ENCODE measurements at regions not wholly inside any gene's neighbourhood (a gene's known extent, or its start where the extent isn't known, plus 50 kb on each side); places are given as distances from the start of the nearest gene placed in this dataset.
"Not testable (repeated sequence)": the region's sequence is repeated elsewhere in the genome, so short reads cannot be mapped to it uniquely, and the experiment has no call there.

GRCh38 chr11:134937193-134937592 lies 525.2 kb upstream of the B3GAT1 start:
- H3K4me3 Mint-ChIP-seq, H3K36me3 Mint-ChIP-seq, H3K27ac Mint-ChIP-seq, DNase-seq, H3K4me1 Mint-ChIP-seq, H3K9me3 Mint-ChIP-seq: not testable (repeated sequence)
- H3K27me3 Mint-ChIP-seq, result peaks cover 13% of the 10 kb centered on the region

GRCh38 chr11:134932761-134933160 lies 520.7 kb upstream of the B3GAT1 start:
- peaks cover 15% of the 10 kb centered on the region for H3K27me3 Mint-ChIP-seq
- no peak overlapping the region for H3K4me3 Mint-ChIP-seq
- H3K36me3 Mint-ChIP-seq, result no peaks in the 10 kb centered on the region
- no peak overlapping the region for H3K27ac Mint-ChIP-seq
- no peaks in the 10 kb centered on the region for H3K4me1 Mint-ChIP-seq
- DNase-seq, result no peak
- peaks cover 2% of the 10 kb centered on the region for H3K9me3 Mint-ChIP-seq

GRCh38 chr11:134925432-134925831 lies 513.4 kb upstream of the B3GAT1 start:
- Mint-ChIP-seq H3K4me3 (no peak overlapping the region), H3K27me3 (peaks cover 10% of the 10 kb centered on the region), H3K36me3 (no peaks in the 10 kb centered on the region), H3K27ac (no peak overlapping the region), H3K4me1 (no peaks in the 10 kb centered on the region), H3K9me3 (peaks cover 5% of the 10 kb centered on the region)
- no peak for DNase-seq

GRCh38 chr11:134923441-134923840 lies 511.4 kb upstream of the B3GAT1 start:
- no peaks in the 10 kb centered on the region for H3K4me1 Mint-ChIP-seq
- no peak for DNase-seq
- H3K27me3 Mint-ChIP-seq, result peaks cover 13% of the 10 kb centered on the region
- H3K27ac Mint-ChIP-seq, result no peak overlapping the region
- no peak overlapping the region for H3K4me3 Mint-ChIP-seq
- H3K9me3 Mint-ChIP-seq, result peaks cover 3% of the 10 kb centered on the region
- H3K36me3 Mint-ChIP-seq, result no peaks in the 10 kb centered on the region

- peaks cover 3% of the 10 kb centered on the region for H3K9me3 Mint-ChIP-seq
- no peak overlapping the region for H3K27ac Mint-ChIP-seq
- H3K27me3 Mint-ChIP-seq, result peaks cover 13% of the 10 kb centered on the region
- H3K36me3 Mint-ChIP-seq, result no peaks in the 10 kb centered on the region
- no peak for DNase-seq
- H3K4me3 Mint-ChIP-seq, result no peak overlapping the region
- no peaks in the 10 kb centered on the region for H3K4me1 Mint-ChIP-seq
Measured at GRCh38 chr11:134921938-134922337, 509.9 kb upstream of the B3GAT1 start.

- Mint-ChIP-seq H3K27ac (no peak overlapping the region), H3K36me3 (no peaks in the 10 kb centered on the region), H3K4me1 (no peaks in the 10 kb centered on the region), H3K27me3 (peaks cover 13% of the 10 kb centered on the region), H3K4me3 (no peak overlapping the region), H3K9me3 (peaks cover 1% of the 10 kb centered on the region)
- no peak for DNase-seq
Measured at GRCh38 chr11:134920851-134921608, 509.0 kb upstream of the B3GAT1 start.

- H3K27ac Mint-ChIP-seq, result no peak overlapping the region
- no peaks in the 10 kb centered on the region for H3K36me3 Mint-ChIP-seq
- no peak for DNase-seq
- H3K4me3 Mint-ChIP-seq, result no peak overlapping the region
- no peaks in the 10 kb centered on the region for H3K4me1 Mint-ChIP-seq
- peaks cover 8% of the 10 kb centered on the region for H3K27me3 Mint-ChIP-seq
- no peaks in the 10 kb centered on the region for H3K9me3 Mint-ChIP-seq
Measured at GRCh38 chr11:134916421-134917213, 504.6 kb upstream of the B3GAT1 start.

- H3K4me1 Mint-ChIP-seq, result no peaks in the 10 kb centered on the region
- DNase-seq, result no peak
- no peak overlapping the region for H3K27ac Mint-ChIP-seq
- no peaks in the 10 kb centered on the region for H3K36me3 Mint-ChIP-seq
- H3K27me3 Mint-ChIP-seq, result peaks cover 8% of the 10 kb centered on the region
- no peak overlapping the region for H3K4me3 Mint-ChIP-seq
- no peaks in the 10 kb centered on the region for H3K9me3 Mint-ChIP-seq
Measured at GRCh38 chr11:134915881-134916280, 503.8 kb upstream of the B3GAT1 start.

GRCh38 chr11:134915212-134915611 lies 503.2 kb upstream of the B3GAT1 start:
- no peak for DNase-seq
- H3K27me3 Mint-ChIP-seq, result peaks cover 3% of the 10 kb centered on the region
- no peaks in the 10 kb centered on the region for H3K9me3 Mint-ChIP-seq
- no peaks in the 10 kb centered on the region for H3K4me1 Mint-ChIP-seq
- H3K4me3 Mint-ChIP-seq, result no peak overlapping the region
- H3K27ac Mint-ChIP-seq, result no peak overlapping the region
- no peaks in the 10 kb centered on the region for H3K36me3 Mint-ChIP-seq

GRCh38 chr11:134913999-134914590 lies 502.1 kb upstream of the B3GAT1 start:
- no peaks in the 10 kb centered on the region for H3K36me3 Mint-ChIP-seq
- no peak overlapping the region for H3K4me3 Mint-ChIP-seq
- no peaks in the 10 kb centered on the region for H3K4me1 Mint-ChIP-seq
- H3K27me3 Mint-ChIP-seq, result no peaks in the 10 kb centered on the region
- no peak for DNase-seq
- H3K9me3 Mint-ChIP-seq, result no peaks in the 10 kb centered on the region
- no peak overlapping the region for H3K27ac Mint-ChIP-seq

- no peak overlapping the region for H3K27ac Mint-ChIP-seq
- no peaks in the 10 kb centered on the region for H3K9me3 Mint-ChIP-seq
- no peak for DNase-seq
- no peak overlapping the region for H3K4me3 Mint-ChIP-seq
- no peaks in the 10 kb centered on the region for H3K36me3 Mint-ChIP-seq
- H3K27me3 Mint-ChIP-seq, result no peaks in the 10 kb centered on the region
- H3K4me1 Mint-ChIP-seq, result no peaks in the 10 kb centered on the region
Measured at GRCh38 chr11:134913391-134913790, 501.3 kb upstream of the B3GAT1 start.

- Mint-ChIP-seq H3K4me1 (no peaks in the 10 kb centered on the region), H3K27ac (no peak overlapping the region), H3K27me3 (peaks cover 3% of the 10 kb centered on the region), H3K4me3 (no peak overlapping the region), H3K9me3 (no peaks in the 10 kb centered on the region), H3K36me3 (no peaks in the 10 kb centered on the region)
- no peak for DNase-seq
Measured at GRCh38 chr11:134911514-134912180, 499.6 kb upstream of the B3GAT1 start.

GRCh38 chr11:134908583-134908982 lies 496.5 kb upstream of the B3GAT1 start:
- Mint-ChIP-seq H3K9me3 (no peaks in the 10 kb centered on the region), H3K36me3 (no peaks in the 10 kb centered on the region), H3K27me3 (peaks cover 17% of the 10 kb centered on the region), H3K4me3 (no peak overlapping the region), H3K27ac (no peak overlapping the region), H3K4me1 (no peaks in the 10 kb centered on the region)
- DNase-seq, result no peak

- Mint-ChIP-seq H3K4me3 (no peak overlapping the region), H3K27me3 (peaks cover 19% of the 10 kb centered on the region), H3K9me3 (no peaks in the 10 kb centered on the region), H3K36me3 (no peaks in the 10 kb centered on the region), H3K4me1 (no peaks in the 10 kb centered on the region), H3K27ac (no peak overlapping the region)
- no peak for DNase-seq
Measured at GRCh38 chr11:134907636-134908035, 495.6 kb upstream of the B3GAT1 start.

GRCh38 chr11:134906356-134906955 lies 494.4 kb upstream of the B3GAT1 start:
- Mint-ChIP-seq H3K4me1 (no peaks in the 10 kb centered on the region), H3K9me3 (no peaks in the 10 kb centered on the region), H3K27me3 (peaks cover 23% of the 10 kb centered on the region), H3K27ac (no peak overlapping the region), H3K36me3 (no peaks in the 10 kb centered on the region), H3K4me3 (no peak overlapping the region)
- no peak for DNase-seq
